ENCODE measurements at regions not wholly inside any gene's neighbourhood (a gene's known extent, or its start where the extent isn't known, plus 50 kb on each side); places are given as distances from the start of the nearest gene placed in this dataset.

DNA sequence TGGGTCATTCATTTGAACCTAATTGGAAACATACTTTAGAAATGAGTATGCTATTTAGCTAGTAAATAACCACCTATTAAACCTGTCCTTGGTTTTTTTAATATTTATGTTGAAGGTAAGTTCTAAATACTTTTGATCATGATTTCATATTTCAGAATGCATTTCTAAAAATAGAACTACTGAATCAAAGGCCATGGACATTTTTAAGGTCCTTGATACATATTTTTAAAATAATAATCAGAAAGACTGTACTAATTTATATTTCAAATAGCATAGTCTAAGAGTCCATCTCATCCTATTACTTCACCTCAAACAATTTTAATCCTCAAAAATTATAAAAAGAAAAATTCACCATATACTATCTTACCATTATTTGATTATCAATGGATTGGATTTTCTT is 102.1 kb upstream of the AKR1E2 start:
- TF ChIP-seq, protein P1, sequence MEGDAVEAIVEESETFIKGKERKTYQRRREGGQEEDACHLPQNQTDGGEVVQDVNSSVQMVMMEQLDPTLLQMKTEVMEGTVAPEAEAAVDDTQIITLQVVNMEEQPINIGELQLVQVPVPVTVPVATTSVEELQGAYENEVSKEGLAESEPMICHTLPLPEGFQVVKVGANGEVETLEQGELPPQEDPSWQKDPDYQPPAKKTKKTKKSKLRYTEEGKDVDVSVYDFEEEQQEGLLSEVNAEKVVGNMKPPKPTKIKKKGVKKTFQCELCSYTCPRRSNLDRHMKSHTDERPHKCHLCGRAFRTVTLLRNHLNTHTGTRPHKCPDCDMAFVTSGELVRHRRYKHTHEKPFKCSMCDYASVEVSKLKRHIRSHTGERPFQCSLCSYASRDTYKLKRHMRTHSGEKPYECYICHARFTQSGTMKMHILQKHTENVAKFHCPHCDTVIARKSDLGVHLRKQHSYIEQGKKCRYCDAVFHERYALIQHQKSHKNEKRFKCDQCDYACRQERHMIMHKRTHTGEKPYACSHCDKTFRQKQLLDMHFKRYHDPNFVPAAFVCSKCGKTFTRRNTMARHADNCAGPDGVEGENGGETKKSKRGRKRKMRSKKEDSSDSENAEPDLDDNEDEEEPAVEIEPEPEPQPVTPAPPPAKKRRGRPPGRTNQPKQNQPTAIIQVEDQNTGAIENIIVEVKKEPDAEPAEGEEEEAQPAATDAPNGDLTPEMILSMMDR (IDR thresholded peaks at IDR 0.05; ENCODE audit: control insufficient read depth, insufficient read depth, low read depth, low read length, missing control alignments): no peak
- H3K4me3 ChIP-seq (ENCODE audit: control insufficient read depth, low read depth, low read length): no peak overlapping the region
- no peak for DNase-seq (ENCODE audit: low read depth)

DNA sequence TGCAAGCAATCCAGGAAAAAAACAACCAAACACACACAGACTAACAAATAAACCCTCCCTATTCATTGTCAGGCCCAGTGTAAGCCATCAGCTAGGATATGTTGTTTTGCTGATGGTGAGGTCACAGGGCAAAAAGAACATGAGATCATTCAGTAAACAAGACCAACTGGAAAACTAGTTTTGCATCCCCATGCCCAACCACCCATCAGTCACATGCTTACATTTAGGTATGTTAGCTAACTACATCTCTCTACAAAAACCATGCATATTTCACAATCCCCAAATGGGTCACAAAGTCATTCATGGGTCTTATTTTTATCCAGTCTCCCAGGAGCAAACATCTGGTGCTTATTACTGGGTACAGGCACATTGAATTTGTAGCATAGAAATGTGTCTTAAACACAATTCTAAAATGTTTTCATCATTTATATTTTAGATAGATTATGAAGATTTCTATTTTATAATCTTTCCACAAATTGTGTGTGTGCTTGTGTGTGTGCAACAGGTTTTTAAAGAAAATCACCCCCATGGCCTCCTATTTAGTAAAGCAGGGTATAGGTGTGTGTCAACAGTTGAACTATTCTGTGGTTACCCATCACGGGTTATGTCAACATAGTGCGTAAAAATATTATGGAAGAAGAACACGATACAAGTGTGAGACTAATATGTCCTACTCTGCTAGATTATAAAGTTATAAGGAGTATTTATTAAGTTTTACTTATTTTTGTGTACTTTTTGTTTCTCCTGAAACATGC is 103.8 kb upstream of the AKR1E2 start:
- no peak overlapping the region for H3K4me3 ChIP-seq (ENCODE audit: control insufficient read depth, low read depth, low read length)
- TF ChIP-seq, protein P1 (IDR thresholded peaks at IDR 0.05; ENCODE audit: control insufficient read depth, insufficient read depth, low read depth, low read length, missing control alignments): no peak
- DNase-seq (ENCODE audit: low read depth): peak; percentile 78

DNA sequence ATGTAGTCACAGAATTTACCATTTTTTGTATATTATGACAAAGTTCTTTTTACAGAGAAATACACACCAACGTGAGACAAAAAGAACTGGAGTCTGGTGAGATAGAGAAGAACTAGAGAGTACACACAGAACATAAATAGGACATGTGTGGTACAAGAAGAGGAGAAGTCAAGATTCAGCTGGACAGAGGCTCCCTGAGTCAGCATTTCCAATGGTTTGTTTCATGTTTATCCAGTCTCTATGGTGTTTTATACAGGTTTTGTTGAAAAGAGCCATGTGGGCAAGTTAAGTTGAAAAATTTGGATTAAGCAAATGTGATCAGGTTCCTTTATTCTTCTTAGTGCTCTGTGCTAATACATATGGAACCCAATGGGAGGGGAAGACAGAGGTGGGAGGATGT is 105.5 kb upstream of the AKR1E2 start:
- H3K4me3 ChIP-seq (ENCODE audit: control insufficient read depth, low read depth, low read length): no peak overlapping the region
- no peak for DNase-seq (ENCODE audit: low read depth)
- TF ChIP-seq, protein P1 (IDR thresholded peaks at IDR 0.05; ENCODE audit: control insufficient read depth, insufficient read depth, low read depth, low read length, missing control alignments): no peak

DNA sequence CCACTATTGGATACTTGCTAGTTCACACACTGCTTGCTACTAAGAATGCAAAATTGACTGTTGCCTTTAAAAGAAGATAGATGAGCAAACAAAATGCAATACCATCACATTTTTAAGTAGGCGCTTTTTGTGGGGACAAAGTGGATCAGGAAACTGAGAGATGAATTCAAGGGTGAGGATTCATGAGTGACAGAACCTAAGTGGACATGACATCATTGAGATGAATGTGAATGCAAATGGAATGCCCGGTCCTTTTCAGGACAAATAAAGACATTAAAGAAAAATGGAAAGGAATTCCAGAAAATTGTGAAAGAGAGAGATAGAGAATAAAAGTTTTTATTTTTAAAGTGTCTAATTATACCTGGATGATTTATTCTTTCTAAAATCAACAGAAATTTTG is 106.3 kb upstream of the AKR1E2 start:
- no peak for DNase-seq (ENCODE audit: low read depth)
- no peak overlapping the region for H3K4me3 ChIP-seq (ENCODE audit: control insufficient read depth, low read depth, low read length)
- TF ChIP-seq, protein P1 (IDR thresholded peaks at IDR 0.05; ENCODE audit: control insufficient read depth, insufficient read depth, low read depth, low read length, missing control alignments): no peak

DNA sequence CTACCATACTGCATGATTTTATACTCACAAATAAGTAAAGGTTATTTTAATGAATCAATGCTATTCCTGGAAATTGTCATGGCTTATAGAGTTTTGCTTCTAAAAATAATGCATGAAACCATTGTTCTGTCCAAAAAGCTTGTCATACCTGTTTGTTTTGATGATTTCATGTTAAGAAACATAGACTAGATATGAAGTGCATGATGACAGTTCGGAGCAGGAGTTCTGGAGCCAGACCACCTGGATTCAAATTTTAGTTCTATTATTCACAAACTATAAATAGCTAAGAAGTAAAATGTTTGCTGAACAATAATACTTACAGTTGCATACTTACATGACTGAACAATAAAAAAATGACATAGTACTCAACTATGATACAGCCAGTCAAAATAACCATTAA is 107.0 kb upstream of the AKR1E2 start:
- TF ChIP-seq, protein P1 (IDR thresholded peaks at IDR 0.05; ENCODE audit: control insufficient read depth, insufficient read depth, low read depth, low read length, missing control alignments): no peak
- no peak overlapping the region for H3K4me3 ChIP-seq (ENCODE audit: control insufficient read depth, low read depth, low read length)
- no peak for DNase-seq (ENCODE audit: low read depth)

DNA sequence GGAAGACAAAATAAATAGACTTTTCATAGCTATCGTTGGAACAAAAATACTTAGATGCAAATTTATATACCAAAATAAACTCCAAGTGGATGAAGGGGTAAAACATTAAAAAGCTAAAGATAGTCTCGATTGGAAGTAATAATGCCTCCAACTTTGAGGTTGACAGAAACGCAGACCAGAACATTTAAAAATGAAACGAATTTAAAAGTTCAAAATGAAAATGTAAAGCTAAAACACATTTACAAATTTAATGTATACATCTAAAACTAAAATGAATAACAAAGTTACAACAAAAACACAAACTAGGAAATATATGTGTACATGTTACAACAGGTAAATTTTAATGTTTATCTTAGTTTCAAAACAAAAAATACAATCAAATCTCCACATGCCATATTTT is 107.5 kb upstream of the AKR1E2 start:
- TF ChIP-seq, protein P1 (IDR thresholded peaks at IDR 0.05; ENCODE audit: control insufficient read depth, insufficient read depth, low read depth, low read length, missing control alignments): no peak
- H3K4me3 ChIP-seq (ENCODE audit: control insufficient read depth, low read depth, low read length): no peak overlapping the region
- no peak for DNase-seq (ENCODE audit: low read depth)

Measured in AG09309 (cell line).